Adrenal gland (tissue), 9 donors: ENCODE measurements at regions not wholly inside any gene's neighbourhood (a gene's known extent, or its start where the extent isn't known, plus 50 kb on each side); places are given as distances from the start of the nearest gene placed in this dataset.

Experiments used
- DNase-seq, 7 donors: peaks; one replicate each; pipeline ENCODE4 v3.0.0-alpha.2; 2019 to 2020
- H3K27ac ChIP-seq, 5 donors: fragments of 200-600 bp; sonication (generic) in 4 of 5; 1 replicate in 3 of 5; 2 replicates in 2 of 5; pipeline versions ENCODE4 v1.5.1 to v1.8.0; 2016 to 2020; ENCODE audit warnings: mild to moderate bottlenecking in 1 of 5
- H3K27me3 ChIP-seq: fragments of 200-600 bp; 2 replicates; pipeline ENCODE4 v1.8.0; 2021
- H3K36me3 ChIP-seq, 2 donors: fragments of 200-600 bp; replicated peaks in 1 of 2; 1 replicate in 1 of 2; 2 replicates in 1 of 2; pipeline versions ENCODE4 v1.5.1 to v1.8.0; 2018 to 2022
- H3K4me1 ChIP-seq, 2 donors: fragments of 200-600 bp; replicated peaks in 1 of 2; 1 replicate in 1 of 2; 2 replicates in 1 of 2; pipeline versions ENCODE4 v1.5.1 to v1.8.0; 2018 to 2021
- H3K4me3 ChIP-seq, 4 donors: fragments of 200-600 bp; sonication (generic) in 3 of 4; one replicate each; pipeline ENCODE4 v1.5.1; 2016 to 2018
- H3K9me3 ChIP-seq, 3 donors: fragments of 200-600 bp; sonication (generic) in 1 of 3; replicated peaks in 1 of 3; 1 replicate in 2 of 3; 2 replicates in 1 of 3; pipeline versions ENCODE4 v1.5.1 to v1.8.0; 2016 to 2021
- CTCF ChIP-seq, 6 experiments: fragments of 450-650 bp in 4 of 6; fragments of 200-600 bp in 2 of 6; sonication (generic) in 1 of 6; IDR thresholded peaks; 1 replicate in 5 of 6; 2 replicates in 1 of 6; pipeline versions ENCODE4 v1.5.1 to v1.8.0; 2016 to 2021; ENCODE audit warnings: antibody characterized with exemption in 6 of 6, mild to moderate bottlenecking in 2 of 6, moderate library complexity in 1 of 6
- POLR2A ChIP-seq, 2 donors: fragments of 450-650 bp; IDR thresholded peaks; one replicate each; pipeline ENCODE4 v1.6.1; 2017; ENCODE audit warnings: antibody characterized with exemption in 2 of 2, mild to moderate bottlenecking in 2 of 2, moderate library complexity in 1 of 2
- whole genome bisulfite sequencing, 4 donors: extraction: QIAGEN DNeasy Blood & Tissue Kit in 2 of 4; methylation state at CpG; one replicate each; pipeline versions ENCODE4 v1.1.5 to v1.1.7; 2013 to 2017; 5-methylcytosine and 5-hydroxymethylcytosine counted together
- intact Hi-C, 2 donors: fragments of 100-400 bp; cut with DNase I; formaldehyde crosslinking; loops; one replicate each; pipeline versions ENCODE4 v1.14.1 to v1.15.0; 2022 to 2023
- donor health status: healthy with polysubstance abuse.
- donor health status: Bipolar disorder and iron deficiency.
- donor health status: DM: yes; HTN: yes; CAD: no.
- donor health status: DM: no; HTN: no; CAD: no.
- donor health status: DM: no; HTN: no; CAD: no.

GRCh38 chr3:88595026-88595425, 445.3 kb downstream of the C3orf38 start:
- Histone ChIP-seq H3K4me1 (no peaks in the 10 kb centered on the region), H3K27me3 (no peaks in the 10 kb centered on the region), H3K27ac (no peak overlapping the region), H3K36me3 (no peaks in the 10 kb centered on the region), H3K4me3 (no peak overlapping the region), H3K9me3 (no peaks in the 10 kb centered on the region)
- WGBS, 4 donors, result 26 to 59% (median 39%) methylated on average over 1 of the region's 1 CpG
- TF ChIP-seq POLR2A (IDR thresholded peaks at IDR 0.05) (no peak), CTCF (IDR thresholded peaks at IDR 0.05) (no peak)
- DNase-seq, result peak in 1 of 7 donors; percentile 1
- intact Hi-C loops, result no loop called here

GRCh38 chr3:88596451-88596850, 446.7 kb downstream of the C3orf38 start:
- H3K4me1 ChIP-seq, result no peaks in the 10 kb centered on the region
- 67 to 87% (median 77%) methylated on average over 1 of the region's 1 CpG for WGBS, 4 donors
- H3K27me3 ChIP-seq, result no peaks in the 10 kb centered on the region

GRCh38 chr3:88610820-88611219, 461.1 kb downstream of the C3orf38 start:
- Histone ChIP-seq H3K9me3 (no peaks in the 10 kb centered on the region), H3K27me3 (no peaks in the 10 kb centered on the region), H3K4me3 (no peak overlapping the region), H3K36me3 (no peaks in the 10 kb centered on the region), H3K4me1 (no peaks in the 10 kb centered on the region), H3K27ac (no peak overlapping the region)
- no peak for DNase-seq
- intact Hi-C loops, result no loop called here
- TF ChIP-seq POLR2A (IDR thresholded peaks at IDR 0.05) (no peak), CTCF (IDR thresholded peaks at IDR 0.05) (no peak)
- WGBS, 4 donors, result 79 to 90% (median 82%) methylated on average over 5 of the region's 5 CpGs

More at GRCh38 chr3:88596451-88596850, 446.7 kb downstream of the C3orf38 start:
- Histone ChIP-seq H3K9me3 (no peaks in the 10 kb centered on the region), H3K27ac (no peak overlapping the region), H3K4me3 (no peak overlapping the region), H3K36me3 (no peaks in the 10 kb centered on the region)
- TF ChIP-seq CTCF (IDR thresholded peaks at IDR 0.05), result no peak
- intact Hi-C loops, result no loop called here
- no peak for DNase-seq

GRCh38 chr3:88611826-88612326, 462.1 kb downstream of the C3orf38 start:
- Histone ChIP-seq H3K9me3 (no peaks in the 10 kb centered on the region), H3K36me3 (no peaks in the 10 kb centered on the region), H3K4me1 (no peaks in the 10 kb centered on the region), H3K27ac (no peak overlapping the region), H3K27me3 (no peaks in the 10 kb centered on the region), H3K4me3 (no peak overlapping the region)
- no peak for DNase-seq
- 19 to 30% (median 20%) methylated on average over 2 of the region's 2 CpGs for WGBS, 4 donors
- TF ChIP-seq POLR2A (IDR thresholded peaks at IDR 0.05), result no peak
- TF ChIP-seq CTCF (IDR thresholded peaks at IDR 0.05), result no peak
- intact Hi-C loops, result no loop called here
